GM12864 (cell line): ENCODE measurements at regions not wholly inside any gene's neighbourhood (a gene's known extent, or its start where the extent isn't known, plus 50 kb on each side); places are given as distances from the start of the nearest gene placed in this dataset.

Source experiments
- DNase-seq: peaks from one replicate; pipeline ENCODE4 v3.0.0-alpha.2; 2011; ENCODE audit warnings: low read depth
- H3K4me3 ChIP-seq: 2 replicates; pipeline ENCODE4 v1.5.1; 2011; ENCODE audit warnings: mild to moderate bottlenecking, low read depth, low read length, control low read depth
- CTCF ChIP-seq: IDR thresholded peaks from 2 replicates; pipeline ENCODE4 v1.5.1; 2011; ENCODE audit warnings: low read depth, mild to moderate bottlenecking, moderate library complexity, low read length, control low read depth, inconsistent platforms; ENCODE audit errors: missing control alignments

GRCh38 chr12:27900920-27901879 lies 71.3 kb downstream of the PTHLH start:
- H3K4me3 ChIP-seq = no peak overlapping the region
- no peak for TF ChIP-seq CTCF
- DNase-seq = no peak

- no peak for TF ChIP-seq CTCF
- H3K4me3 ChIP-seq = no peak overlapping the region
- no peak for DNase-seq
These were observed 73.3 kb downstream of the PTHLH start for GRCh38 chr12:27899151-27899661.

DNA sequence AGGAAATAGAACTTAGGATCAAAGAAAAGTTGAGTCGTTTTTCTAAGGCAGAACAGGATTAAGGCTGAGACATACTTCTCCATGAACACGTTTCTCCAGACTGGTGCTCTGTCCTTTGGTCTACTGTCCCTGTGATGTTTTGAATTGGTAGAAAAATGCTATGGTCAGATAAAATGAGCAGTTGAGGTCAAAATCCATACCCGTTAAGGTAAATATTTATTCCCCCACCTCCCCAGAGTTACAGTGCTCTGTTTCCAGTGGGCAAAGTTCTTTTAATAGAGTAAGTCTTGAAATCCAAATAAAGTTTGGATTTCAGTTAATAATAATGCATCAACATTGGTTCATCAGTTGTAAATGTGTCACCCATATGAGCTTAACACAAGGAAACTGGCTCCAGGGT lies 74.5 kb downstream of the PTHLH start:
- H3K4me3 ChIP-seq = no peak overlapping the region
- no peak for DNase-seq
- no peak for TF ChIP-seq CTCF

GRCh38 chr12:27896419-27896990 lies 76.0 kb downstream of the PTHLH start:
- no peak overlapping the region for H3K4me3 ChIP-seq
- no peak for TF ChIP-seq CTCF
- no peak for DNase-seq

- no peak for TF ChIP-seq CTCF
- no peak for DNase-seq
- H3K4me3 ChIP-seq = no peak overlapping the region
These were observed 78.2 kb downstream of the PTHLH start for GRCh38 chr12:27894309-27894708.

GRCh38 chr12:27879708-27880107 lies 92.8 kb downstream of the PTHLH start:
- no peak for TF ChIP-seq CTCF
- no peak overlapping the region for H3K4me3 ChIP-seq
- no peak for DNase-seq
